Endodermal cell (in vitro differentiated cells): ENCODE measurements at regions not wholly inside any gene's neighbourhood (a gene's known extent, or its start where the extent isn't known, plus 50 kb on each side); places are given as distances from the start of the nearest gene placed in this dataset.

Source experiments
- DNase-seq: peaks from one replicate; pipeline ENCODE4 v3.0.0-alpha.2; 2017
- H3K27ac ChIP-seq: 2 replicates; pipeline ENCODE4 v1.5.1; 2013; ENCODE audit warnings: mild to moderate bottlenecking, low read depth, low read length, moderate library complexity
- H3K27me3 ChIP-seq: 2 replicates; pipeline ENCODE4 v1.6.1; 2013; ENCODE audit warnings: mild to moderate bottlenecking, low read length, moderate library complexity; ENCODE audit not compliant: insufficient read depth, control insufficient read depth, poor library complexity, severe bottlenecking
- H3K36me3 ChIP-seq: 2 replicates; pipeline ENCODE4 v1.7.0; 2013; ENCODE audit warnings: mild to moderate bottlenecking, low read length, moderate library complexity; ENCODE audit not compliant: control insufficient read depth, insufficient read depth
- H3K4me1 ChIP-seq: one replicate; pipeline ENCODE4 v1.7.0; 2013; ENCODE audit warnings: low read length; ENCODE audit not compliant: control insufficient read depth, insufficient read depth
- H3K4me3 ChIP-seq: 2 replicates; pipeline ENCODE4 v1.5.1; 2013; ENCODE audit warnings: mild to moderate bottlenecking, low read length, moderate library complexity
- H3K9ac ChIP-seq: 2 replicates; pipeline ENCODE4 v1.6.1; 2013; ENCODE audit warnings: mild to moderate bottlenecking, low read length, moderate library complexity; ENCODE audit not compliant: poor library complexity, severe bottlenecking; ENCODE audit errors: extremely low read depth
- H3K9me3 ChIP-seq: 2 replicates; pipeline ENCODE4 v1.6.1; 2013; ENCODE audit warnings: mild to moderate bottlenecking, low read length, moderate library complexity; ENCODE audit not compliant: control insufficient read depth
- H3K27ac Mint-ChIP-seq: 2 replicates; pipeline ENCODE4 v1.8.0; 2020; ENCODE audit warnings: mixed read lengths
- H3K27me3 Mint-ChIP-seq: 2 replicates; pipeline ENCODE4 v1.8.0; 2021; ENCODE audit warnings: mild to moderate bottlenecking, mixed read lengths; ENCODE audit not compliant: insufficient read depth
- H3K36me3 Mint-ChIP-seq: 2 replicates; pipeline ENCODE4 v1.8.0; 2020; ENCODE audit warnings: low read depth, mixed read lengths
- H3K4me1 Mint-ChIP-seq: 2 replicates; pipeline ENCODE4 v1.8.0; 2020; ENCODE audit warnings: mixed read lengths
- H3K4me3 Mint-ChIP-seq: 2 replicates; pipeline ENCODE4 v1.8.0; 2020; ENCODE audit warnings: mild to moderate bottlenecking, moderate library complexity, mixed read lengths
- H3K9me3 Mint-ChIP-seq: 2 replicates; pipeline ENCODE4 v1.8.0; 2020; ENCODE audit warnings: mild to moderate bottlenecking, mixed read lengths
- WGBS, 2 experiments: methylation state at CpG; one replicate each; pipeline versions ENCODE4 v1.1.5 to v1.1.7; 2013; ENCODE audit warnings: missing lambda C conversion rate in 2 of 2, mixed read lengths in 1 of 2; ENCODE audit not compliant: insufficient coverage in 1 of 2, insufficient read length in 1 of 2; 5-methylcytosine and 5-hydroxymethylcytosine counted together
- TF ChIP-seq, protein P1 (sequence below): fragments of 200-600 bp; sonication (generic); conservative IDR thresholded peaks from 2 replicates; pipeline ENCODE4 v1.5.0; 2021; ENCODE audit warnings: antibody characterized with exemption, mild to moderate bottlenecking

- H3K27me3 Mint-ChIP-seq: no peaks in the 10 kb centered on the region
- H3K27ac ChIP-seq: no peak overlapping the region
- H3K36me3 ChIP-seq: no peaks in the 10 kb centered on the region
- H3K4me1 ChIP-seq: no peaks in the 10 kb centered on the region
- no peak for DNase-seq
- H3K27me3 ChIP-seq: no peaks in the 10 kb centered on the region
- no peak overlapping the region for H3K4me3 Mint-ChIP-seq
- H3K36me3 Mint-ChIP-seq: no peaks in the 10 kb centered on the region
- H3K27ac Mint-ChIP-seq: no peak overlapping the region
- no peak overlapping the region for H3K9ac ChIP-seq
- TF ChIP-seq, protein P1, sequence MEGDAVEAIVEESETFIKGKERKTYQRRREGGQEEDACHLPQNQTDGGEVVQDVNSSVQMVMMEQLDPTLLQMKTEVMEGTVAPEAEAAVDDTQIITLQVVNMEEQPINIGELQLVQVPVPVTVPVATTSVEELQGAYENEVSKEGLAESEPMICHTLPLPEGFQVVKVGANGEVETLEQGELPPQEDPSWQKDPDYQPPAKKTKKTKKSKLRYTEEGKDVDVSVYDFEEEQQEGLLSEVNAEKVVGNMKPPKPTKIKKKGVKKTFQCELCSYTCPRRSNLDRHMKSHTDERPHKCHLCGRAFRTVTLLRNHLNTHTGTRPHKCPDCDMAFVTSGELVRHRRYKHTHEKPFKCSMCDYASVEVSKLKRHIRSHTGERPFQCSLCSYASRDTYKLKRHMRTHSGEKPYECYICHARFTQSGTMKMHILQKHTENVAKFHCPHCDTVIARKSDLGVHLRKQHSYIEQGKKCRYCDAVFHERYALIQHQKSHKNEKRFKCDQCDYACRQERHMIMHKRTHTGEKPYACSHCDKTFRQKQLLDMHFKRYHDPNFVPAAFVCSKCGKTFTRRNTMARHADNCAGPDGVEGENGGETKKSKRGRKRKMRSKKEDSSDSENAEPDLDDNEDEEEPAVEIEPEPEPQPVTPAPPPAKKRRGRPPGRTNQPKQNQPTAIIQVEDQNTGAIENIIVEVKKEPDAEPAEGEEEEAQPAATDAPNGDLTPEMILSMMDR: no peak
- H3K9me3 ChIP-seq: no peaks in the 10 kb centered on the region
- no peaks in the 10 kb centered on the region for H3K4me1 Mint-ChIP-seq
- H3K9me3 Mint-ChIP-seq: no peaks in the 10 kb centered on the region
- H3K4me3 ChIP-seq: no peak overlapping the region
- 83 to 93% methylated on average over 2 of the region's 2 CpGs for WGBS, 2 experiments
These were observed 743.5 kb downstream of the ARAP2 start for GRCh38 chr4:35500812-35501211.

GRCh38 chr4:35503435-35503834 lies 740.9 kb downstream of the ARAP2 start:
- H3K27ac Mint-ChIP-seq: no peak overlapping the region
- no peaks in the 10 kb centered on the region for H3K9me3 Mint-ChIP-seq
- H3K27me3 Mint-ChIP-seq: no peaks in the 10 kb centered on the region
- H3K27me3 ChIP-seq: no peaks in the 10 kb centered on the region
- no peaks in the 10 kb centered on the region for H3K36me3 Mint-ChIP-seq
- TF ChIP-seq, protein P1: no peak
- H3K36me3 ChIP-seq: no peaks in the 10 kb centered on the region
- no peak overlapping the region for H3K4me3 Mint-ChIP-seq
- H3K9ac ChIP-seq: no peak overlapping the region
- 63% methylated on average over 1 of the region's 1 CpG; no CpG with 5 or more reads in 1 of the 2 experiments for WGBS, 2 experiments
- no peak overlapping the region for H3K27ac ChIP-seq
- no peaks in the 10 kb centered on the region for H3K9me3 ChIP-seq
- H3K4me1 ChIP-seq: no peaks in the 10 kb centered on the region
- H3K4me3 ChIP-seq: no peak overlapping the region
- H3K4me1 Mint-ChIP-seq: no peaks in the 10 kb centered on the region
- DNase-seq: no peak

GRCh38 chr4:35506161-35506560 lies 738.2 kb downstream of the ARAP2 start:
- Histone ChIP-seq H3K4me3 (no peak overlapping the region), H3K27ac (no peak overlapping the region), H3K27me3 (no peaks in the 10 kb centered on the region), H3K9ac (no peak overlapping the region), H3K4me1 (no peaks in the 10 kb centered on the region), H3K9me3 (no peaks in the 10 kb centered on the region), H3K36me3 (no peaks in the 10 kb centered on the region)
- WGBS, 2 experiments: 82 to 95% methylated on average over 2 to 3 of the region's 3 CpGs
- TF ChIP-seq, protein P1: no peak
- Mint-ChIP-seq H3K4me3 (no peak overlapping the region), H3K27me3 (no peaks in the 10 kb centered on the region), H3K27ac (no peak overlapping the region), H3K36me3 (no peaks in the 10 kb centered on the region), H3K4me1 (no peaks in the 10 kb centered on the region), H3K9me3 (no peaks in the 10 kb centered on the region)
- no peak for DNase-seq
